HCT116 (cell line): ENCODE measurements at regions not wholly inside any gene's neighbourhood (a gene's known extent, or its start where the extent isn't known, plus 50 kb on each side); places are given as distances from the start of the nearest gene placed in this dataset.
"Not testable (repeated sequence)": the region's sequence is repeated elsewhere in the genome, so short reads cannot be mapped to it uniquely, and the experiment has no call there.

ENCODE experiments used
- ATAC-seq: fragments of 200-7000 bp; cut with Tn5 transposase; 2 replicates; pipeline ENCODE4 v1.9.1; 2020; ENCODE audit warnings: mild to moderate bottlenecking, moderate library complexity
- BruUV-seq: library from RNA; stranded (reverse); fragments of 400-500 nt; replicated peaks from 2 replicates; lab custom pipeline; 2021; lab: Mats Ljungman, UMichigan
- CTCF ChIA-PET: fragments of 300-600 bp; sonication (Branson Sonifier 250); formaldehyde crosslinking; loops from one replicate; lab custom pipeline; 2021; ENCODE audit warnings: antibody characterized with exemption; lab: Charles Lee
- POLR2A ChIA-PET: fragments of 300-600, 350-600 bp; sonication (Branson Sonifier 250); formaldehyde crosslinking; loops from one replicate; lab custom pipeline; 2021; ENCODE audit warnings: antibody characterized with exemption; lab: Charles Lee
- RAD21 ChIA-PET, 2 experiments: fragments of 300-600 bp; sonication (Branson Sonifier 250); formaldehyde crosslinking; loops; one replicate each; lab custom pipeline; 2023; ENCODE audit warnings: low total read pairs in 2 of 2; ENCODE audit not compliant: uncharacterized antibody in 2 of 2, unreplicated experiment in 2 of 2, low non-redundant PET in 1 of 2; lab: Charles Lee
- DNase-seq: peaks from one replicate; pipeline ENCODE4 v3.0.0-alpha.2; 2010; ENCODE audit warnings: low read depth, low spot score
- H2AFZ ChIP-seq: fragments of 200-600 bp; shearing (Covaris generic), sonication (generic); 2 replicates; pipeline ENCODE4 v1.6.1; 2017; ENCODE audit warnings: low read depth, mixed run types, mixed read lengths, antibody characterized with exemption, low read length; ENCODE audit not compliant: poor library complexity, severe bottlenecking
- H3K27ac ChIP-seq: 2 replicates; pipeline ENCODE4 v1.5.1; 2012; ENCODE audit warnings: low read depth, low read length
- H3K27me3 ChIP-seq: fragments of 200-600 bp; sonication (generic); 2 replicates; pipeline ENCODE4 v1.6.1; 2016; ENCODE audit warnings: mixed run types, low read length, mixed read lengths; ENCODE audit not compliant: insufficient read depth
- H3K36me3 ChIP-seq, 2 experiments: fragments of 200-500 bp in 1 of 2; fragments of 200-600 bp in 1 of 2; sonication (Bioruptor generic) in 1 of 2; sonication (generic) in 1 of 2; 2 replicates each; pipeline versions ENCODE4 v1.5.1 to v1.6.1; 2014 to 2016; ENCODE audit warnings: low read length in 2 of 2, inconsistent platforms in 1 of 2, mixed read lengths in 1 of 2, mixed run types in 1 of 2; ENCODE audit not compliant: insufficient read depth in 2 of 2, control insufficient read depth in 1 of 2
- H3K4me1 ChIP-seq, 2 experiments: fragments of 200-600 bp in 1 of 2; sonication (generic) in 1 of 2; 2 replicates each; pipeline versions ENCODE4 v1.5.1 to v1.6.1; 2012 to 2017; ENCODE audit warnings: low read length in 2 of 2, inconsistent platforms in 1 of 2, mild to moderate bottlenecking in 1 of 2, mixed read lengths in 1 of 2, mixed run types in 1 of 2, moderate library complexity in 1 of 2; ENCODE audit not compliant: insufficient read depth in 2 of 2, control insufficient read depth in 1 of 2
- H3K4me2 ChIP-seq: fragments of 200-600 bp; sonication (generic); 2 replicates; pipeline ENCODE4 v1.6.1; 2017; ENCODE audit warnings: mixed run types, low read length, mixed read lengths
- H3K4me3 ChIP-seq, 2 experiments: fragments of 200-600 bp in 1 of 2; sonication (generic) in 1 of 2; replicated peaks in 1 of 2; 2 replicates each; pipeline ENCODE4 v1.5.1; 2011 to 2016; ENCODE audit warnings: low read length in 2 of 2, control low read depth in 1 of 2, low read depth in 1 of 2, mild to moderate bottlenecking in 1 of 2, mixed read lengths in 1 of 2, mixed run types in 1 of 2
- H3K79me2 ChIP-seq: fragments of 200-600 bp; sonication (generic); 2 replicates; pipeline ENCODE4 v1.6.1; 2017; ENCODE audit warnings: mild to moderate bottlenecking, mixed run types, low read length, moderate library complexity, mixed read lengths; ENCODE audit not compliant: insufficient read depth
- H3K9ac ChIP-seq: fragments of 200-600 bp; sonication (generic); 2 replicates; pipeline ENCODE4 v1.6.1; 2016; ENCODE audit warnings: low read length, mixed read lengths
- H3K9me2 ChIP-seq: fragments of 200-600 bp; sonication (generic), shearing (Covaris generic); 2 replicates; pipeline ENCODE4 v1.6.1; 2017; ENCODE audit warnings: mixed run types, mild to moderate bottlenecking, moderate library complexity; ENCODE audit not compliant: insufficient read depth
- H3K9me3 ChIP-seq, 2 experiments: fragments of 200-500 bp in 1 of 2; fragments of 200-600 bp in 1 of 2; sonication (Bioruptor generic) in 1 of 2; sonication (generic) in 1 of 2; 2 replicates each; pipeline ENCODE4 v1.6.1; 2014 to 2017; ENCODE audit warnings: low read length in 2 of 2, mixed read lengths in 2 of 2, inconsistent platforms in 1 of 2, low read depth in 1 of 2, mild to moderate bottlenecking in 1 of 2, mixed run types in 1 of 2, moderate library complexity in 1 of 2; ENCODE audit not compliant: control insufficient read depth in 1 of 2, insufficient read depth in 1 of 2
- H4K20me1 ChIP-seq: fragments of 200-600 bp; sonication (generic), shearing (Covaris generic); 2 replicates; pipeline ENCODE4 v1.6.1; 2017; ENCODE audit warnings: mixed run types, mild to moderate bottlenecking, moderate library complexity; ENCODE audit not compliant: insufficient read depth
- EGR1 ChIP-seq: IDR thresholded peaks from 2 replicates; pipeline ENCODE4 v1.6.1; 2012; ENCODE audit warnings: low read depth
- ELF1 ChIP-seq: IDR thresholded peaks from 2 replicates; pipeline ENCODE4 v1.6.1; 2012; ENCODE audit warnings: low read depth, borderline replicate concordance
- intact Hi-C: fragments of 100-400 bp; cut with micrococcal nuclease; formaldehyde crosslinking; loops from 2 replicates; pipeline ENCODE4 v1.10.0; 2022
- TF ChIP-seq, protein P1 (sequence below): IDR thresholded peaks from 2 replicates; pipeline ENCODE4 v1.6.1; 2011; ENCODE audit warnings: mild to moderate bottlenecking, low read length, moderate library complexity; ENCODE audit not compliant: insufficient replicate concordance; ENCODE audit errors: extremely low read depth

DNA sequence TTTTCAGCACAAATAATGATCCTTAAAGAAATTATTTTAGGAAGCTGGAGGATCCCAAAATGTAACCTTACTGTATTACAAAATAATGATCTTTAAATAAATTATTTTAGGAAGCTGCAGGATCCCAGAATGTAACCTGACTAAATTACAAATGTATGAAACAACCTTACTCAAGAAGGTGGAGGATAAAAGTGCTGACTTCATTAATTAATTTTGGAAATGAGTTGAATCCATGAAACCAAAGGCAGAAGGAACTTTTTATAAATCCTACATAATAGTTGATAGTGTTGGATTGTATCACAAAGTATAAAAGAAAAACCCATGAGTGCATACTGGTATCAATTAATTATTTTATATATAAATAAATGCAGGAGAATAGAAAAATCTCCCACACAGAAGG lies 859.9 kb downstream of the KCNJ2 start:
- RAD21 ChIA-PET: no interaction called here
- TF ChIP-seq ELF1: no peak
- no peak for TF ChIP-seq EGR1
- TF ChIP-seq, protein P1, sequence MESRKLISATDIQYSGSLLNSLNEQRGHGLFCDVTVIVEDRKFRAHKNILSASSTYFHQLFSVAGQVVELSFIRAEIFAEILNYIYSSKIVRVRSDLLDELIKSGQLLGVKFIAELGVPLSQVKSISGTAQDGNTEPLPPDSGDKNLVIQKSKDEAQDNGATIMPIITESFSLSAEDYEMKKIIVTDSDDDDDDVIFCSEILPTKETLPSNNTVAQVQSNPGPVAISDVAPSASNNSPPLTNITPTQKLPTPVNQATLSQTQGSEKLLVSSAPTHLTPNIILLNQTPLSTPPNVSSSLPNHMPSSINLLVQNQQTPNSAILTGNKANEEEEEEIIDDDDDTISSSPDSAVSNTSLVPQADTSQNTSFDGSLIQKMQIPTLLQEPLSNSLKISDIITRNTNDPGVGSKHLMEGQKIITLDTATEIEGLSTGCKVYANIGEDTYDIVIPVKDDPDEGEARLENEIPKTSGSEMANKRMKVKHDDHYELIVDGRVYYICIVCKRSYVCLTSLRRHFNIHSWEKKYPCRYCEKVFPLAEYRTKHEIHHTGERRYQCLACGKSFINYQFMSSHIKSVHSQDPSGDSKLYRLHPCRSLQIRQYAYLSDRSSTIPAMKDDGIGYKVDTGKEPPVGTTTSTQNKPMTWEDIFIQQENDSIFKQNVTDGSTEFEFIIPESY: no peak
- no peak overlapping the region for H3K4me3 ChIP-seq
- DNase-seq (no peak), ATAC-seq (no peak)
- H3K36me3 ChIP-seq: no peaks in the 10 kb centered on the region
- H3K79me2 ChIP-seq: no peaks in the 10 kb centered on the region
- H2AFZ ChIP-seq: no peak overlapping the region
- BruUV-seq: no TSS peak
- no peaks in the 10 kb centered on the region for H3K4me1 ChIP-seq
- POLR2A ChIA-PET: no interaction called here
- CTCF ChIA-PET: no interaction called here
- intact Hi-C loops: no loop called here
- no peak overlapping the region for H3K4me2 ChIP-seq
- H3K27me3 ChIP-seq: no peaks in the 10 kb centered on the region
- no peaks in the 10 kb centered on the region for H4K20me1 ChIP-seq
- no peaks in the 10 kb centered on the region for H3K9me2 ChIP-seq
- H3K9me3 ChIP-seq: no peaks in the 10 kb centered on the region
- no peak overlapping the region for H3K9ac ChIP-seq
- H3K27ac ChIP-seq: no peak overlapping the region

DNA sequence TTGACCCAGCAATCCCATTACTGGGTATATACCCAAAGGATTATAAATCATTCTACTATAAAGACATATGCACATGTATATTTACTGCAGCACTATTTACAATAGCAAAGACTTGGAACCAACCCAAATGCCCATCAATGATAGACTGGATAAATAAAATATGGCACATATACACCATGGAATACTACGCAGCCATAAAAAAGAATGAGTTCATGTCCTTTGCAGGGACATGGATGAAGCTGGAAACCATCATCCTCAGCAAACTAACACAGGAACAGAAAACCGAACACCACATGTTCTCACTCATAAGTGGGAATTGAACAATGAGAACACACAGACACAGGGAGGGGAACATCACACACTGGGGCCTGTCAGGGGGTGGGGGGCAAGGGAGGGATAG lies 862.0 kb downstream of the KCNJ2 start:
- H3K36me3 ChIP-seq, intact Hi-C loops, DNase-seq, H3K79me2 ChIP-seq, H3K27ac ChIP-seq, H3K4me3 ChIP-seq, H4K20me1 ChIP-seq, RAD21 ChIA-PET, H3K4me2 ChIP-seq, H3K9ac ChIP-seq, H3K9me2 ChIP-seq, CTCF ChIA-PET, H2AFZ ChIP-seq, BruUV-seq, ATAC-seq, H3K4me1 ChIP-seq, H3K9me3 ChIP-seq, POLR2A ChIA-PET, H3K27me3 ChIP-seq: not testable (repeated sequence)
